ENCODE measurements at regions not wholly inside any gene's neighbourhood (a gene's known extent, or its start where the extent isn't known, plus 50 kb on each side); places are given as distances from the start of the nearest gene placed in this dataset.

DNA sequence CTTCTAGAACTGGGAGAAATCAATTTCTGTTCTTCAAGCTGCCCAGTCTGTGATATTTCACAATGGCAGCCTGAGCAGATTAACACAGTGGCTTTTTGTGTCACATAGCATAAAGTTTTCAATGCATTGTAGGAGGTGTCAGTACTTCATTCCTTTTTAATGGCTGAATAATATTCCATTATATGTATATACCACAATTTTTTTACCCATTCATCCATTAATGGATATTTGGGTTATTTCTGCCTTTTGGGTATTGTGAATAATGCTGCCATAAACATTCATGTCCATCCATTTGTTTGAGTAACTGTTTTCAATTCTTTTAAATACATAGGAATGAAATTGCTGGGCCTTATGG is 191.5 kb downstream of the SETD4 start:
- TF ChIP-seq POLR2A (IDR thresholded peaks at IDR 0.05; ENCODE audit: low read length) (no peak), GATA1 (IDR thresholded peaks at IDR 0.05; ENCODE audit: low read depth, low read length) (no peak)

Measured in erythroblast (primary cell).